HEK293 (cell line): ENCODE measurements at regions not wholly inside any gene's neighbourhood (a gene's known extent, or its start where the extent isn't known, plus 50 kb on each side); places are given as distances from the start of the nearest gene placed in this dataset.

Source experiments
- PRDM1 ChIP-seq: fragments of 450-650 bp; formaldehyde crosslinking; IDR thresholded peaks from 2 replicates; pipeline ENCODE4; 2016; ENCODE audit warnings: missing biosample characterization, missing genetic modification characterization
- RBAK ChIP-seq: fragments of 450-650 bp; formaldehyde crosslinking; IDR thresholded peaks from 2 replicates; pipeline ENCODE4 v1.5.1; 2016; ENCODE audit warnings: missing biosample characterization, missing genetic modification characterization
- ZFHX2 ChIP-seq: fragments of 450-650 bp; formaldehyde crosslinking; conservative IDR thresholded peaks from 2 replicates; pipeline ENCODE4 v1.5.1; 2016; ENCODE audit warnings: missing biosample characterization, missing genetic modification characterization
- ZNF184 ChIP-seq: fragments of 450-650 bp; IDR thresholded peaks from 2 replicates; pipeline ENCODE4 v1.5.1; 2018; ENCODE audit warnings: missing biosample characterization, mild to moderate bottlenecking, missing genetic modification characterization
- ZNF214 ChIP-seq: fragments of 450-650 bp; formaldehyde crosslinking; IDR thresholded peaks from 2 replicates; pipeline ENCODE4 v1.5.1; 2017; ENCODE audit warnings: missing biosample characterization, mild to moderate bottlenecking, missing genetic modification characterization, borderline replicate concordance
- ZNF274 ChIP-seq, 2 experiments: fragments of 200-500 bp in 1 of 2; fragments of 450-650 bp in 1 of 2; sonication (Bioruptor generic) in 1 of 2; formaldehyde crosslinking in 1 of 2; IDR thresholded peaks; 2 replicates each; pipeline versions ENCODE4 v1.5.1 to v1.6.1; 2014 to 2016; ENCODE audit warnings: borderline replicate concordance in 1 of 2, inconsistent platforms in 1 of 2, low read length in 1 of 2, missing biosample characterization in 1 of 2, missing genetic modification characterization in 1 of 2
- ZNF366 ChIP-seq: fragments of 450-650 bp; formaldehyde crosslinking; conservative IDR thresholded peaks from 2 replicates; pipeline ENCODE4 v1.5.1; 2016; ENCODE audit warnings: missing biosample characterization, missing genetic modification characterization
- ZNF423 ChIP-seq: fragments of 450-650 bp; formaldehyde crosslinking; IDR thresholded peaks from 2 replicates; pipeline ENCODE4 v1.5.1; 2016; ENCODE audit warnings: missing biosample characterization, missing genetic modification characterization
- ZNF449 ChIP-seq: fragments of 450-650 bp; formaldehyde crosslinking; IDR thresholded peaks from 2 replicates; pipeline ENCODE4 v1.5.1; 2017; ENCODE audit warnings: missing biosample characterization, mild to moderate bottlenecking, missing genetic modification characterization, moderate library complexity
- TF ChIP-seq, protein P1 (sequence below): fragments of 450-650 bp; formaldehyde crosslinking; IDR thresholded peaks from 2 replicates; pipeline ENCODE4 v1.5.1; 2016; ENCODE audit warnings: missing biosample characterization, missing genetic modification characterization
- TF ChIP-seq, protein P2 (sequence below): fragments of 450-650 bp; formaldehyde crosslinking; IDR thresholded peaks from 2 replicates; pipeline ENCODE4 v1.5.1; 2016; ENCODE audit warnings: missing biosample characterization, missing genetic modification characterization, low read depth
- TF ChIP-seq, protein P3 (sequence below): fragments of 450-650 bp; formaldehyde crosslinking; IDR thresholded peaks from 2 replicates; pipeline ENCODE4 v1.5.1; 2017; ENCODE audit warnings: missing biosample characterization, missing genetic modification characterization

DNA sequence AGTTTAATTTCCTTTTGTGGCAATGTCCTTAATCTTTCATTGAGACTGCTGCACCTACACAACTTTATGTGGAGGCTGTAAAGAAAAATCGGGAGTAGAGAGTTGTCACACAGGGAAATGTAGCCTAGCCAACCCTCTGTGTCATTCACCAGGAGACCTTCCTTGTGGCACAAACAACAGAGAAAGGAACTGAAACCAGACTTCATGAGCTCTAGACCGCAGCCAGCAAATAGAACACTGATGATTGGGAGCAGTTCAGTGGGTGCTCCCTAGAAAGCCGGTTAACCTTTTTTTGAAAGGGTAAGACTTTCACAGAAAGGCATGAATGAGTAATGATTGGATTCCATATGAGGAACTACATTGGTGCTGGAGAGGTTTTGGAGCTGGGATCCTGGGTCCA, 1752.4 kb upstream of the CELF4 start:
- TF ChIP-seq PRDM1 = no peak
- TF ChIP-seq, protein P1, sequence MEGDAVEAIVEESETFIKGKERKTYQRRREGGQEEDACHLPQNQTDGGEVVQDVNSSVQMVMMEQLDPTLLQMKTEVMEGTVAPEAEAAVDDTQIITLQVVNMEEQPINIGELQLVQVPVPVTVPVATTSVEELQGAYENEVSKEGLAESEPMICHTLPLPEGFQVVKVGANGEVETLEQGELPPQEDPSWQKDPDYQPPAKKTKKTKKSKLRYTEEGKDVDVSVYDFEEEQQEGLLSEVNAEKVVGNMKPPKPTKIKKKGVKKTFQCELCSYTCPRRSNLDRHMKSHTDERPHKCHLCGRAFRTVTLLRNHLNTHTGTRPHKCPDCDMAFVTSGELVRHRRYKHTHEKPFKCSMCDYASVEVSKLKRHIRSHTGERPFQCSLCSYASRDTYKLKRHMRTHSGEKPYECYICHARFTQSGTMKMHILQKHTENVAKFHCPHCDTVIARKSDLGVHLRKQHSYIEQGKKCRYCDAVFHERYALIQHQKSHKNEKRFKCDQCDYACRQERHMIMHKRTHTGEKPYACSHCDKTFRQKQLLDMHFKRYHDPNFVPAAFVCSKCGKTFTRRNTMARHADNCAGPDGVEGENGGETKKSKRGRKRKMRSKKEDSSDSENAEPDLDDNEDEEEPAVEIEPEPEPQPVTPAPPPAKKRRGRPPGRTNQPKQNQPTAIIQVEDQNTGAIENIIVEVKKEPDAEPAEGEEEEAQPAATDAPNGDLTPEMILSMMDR (tag by site-specific recombination) = no peak
- no peak for TF ChIP-seq ZNF423 (tag by site-specific recombination)
- TF ChIP-seq ZFHX2 (tag by site-specific recombination) = no peak
- no peak for TF ChIP-seq ZNF274 (IDR thresholded peaks at IDR 0.05; ENCODE audit: low read length)
- no peak for TF ChIP-seq ZNF274 (tag by site-specific recombination; IDR thresholded peaks at IDR 0.05; ENCODE audit: borderline replicate concordance)
- no peak for TF ChIP-seq ZNF449 (tag by site-specific recombination)
- no peak for TF ChIP-seq ZNF184
- no peak for TF ChIP-seq ZNF366 (tag by site-specific recombination)
- TF ChIP-seq, protein P2, sequence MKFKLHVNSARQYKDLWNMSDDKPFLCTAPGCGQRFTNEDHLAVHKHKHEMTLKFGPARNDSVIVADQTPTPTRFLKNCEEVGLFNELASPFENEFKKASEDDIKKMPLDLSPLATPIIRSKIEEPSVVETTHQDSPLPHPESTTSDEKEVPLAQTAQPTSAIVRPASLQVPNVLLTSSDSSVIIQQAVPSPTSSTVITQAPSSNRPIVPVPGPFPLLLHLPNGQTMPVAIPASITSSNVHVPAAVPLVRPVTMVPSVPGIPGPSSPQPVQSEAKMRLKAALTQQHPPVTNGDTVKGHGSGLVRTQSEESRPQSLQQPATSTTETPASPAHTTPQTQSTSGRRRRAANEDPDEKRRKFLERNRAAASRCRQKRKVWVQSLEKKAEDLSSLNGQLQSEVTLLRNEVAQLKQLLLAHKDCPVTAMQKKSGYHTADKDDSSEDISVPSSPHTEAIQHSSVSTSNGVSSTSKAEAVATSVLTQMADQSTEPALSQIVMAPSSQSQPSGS = no peak
- TF ChIP-seq ZNF214 = no peak
- TF ChIP-seq RBAK (tag by site-specific recombination) = no peak
- TF ChIP-seq, protein P3, sequence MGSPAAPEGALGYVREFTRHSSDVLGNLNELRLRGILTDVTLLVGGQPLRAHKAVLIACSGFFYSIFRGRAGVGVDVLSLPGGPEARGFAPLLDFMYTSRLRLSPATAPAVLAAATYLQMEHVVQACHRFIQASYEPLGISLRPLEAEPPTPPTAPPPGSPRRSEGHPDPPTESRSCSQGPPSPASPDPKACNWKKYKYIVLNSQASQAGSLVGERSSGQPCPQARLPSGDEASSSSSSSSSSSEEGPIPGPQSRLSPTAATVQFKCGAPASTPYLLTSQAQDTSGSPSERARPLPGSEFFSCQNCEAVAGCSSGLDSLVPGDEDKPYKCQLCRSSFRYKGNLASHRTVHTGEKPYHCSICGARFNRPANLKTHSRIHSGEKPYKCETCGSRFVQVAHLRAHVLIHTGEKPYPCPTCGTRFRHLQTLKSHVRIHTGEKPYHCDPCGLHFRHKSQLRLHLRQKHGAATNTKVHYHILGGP (tag by site-specific recombination) = no peak
